HG02943 (cell line): ENCODE measurements at regions not wholly inside any gene's neighbourhood (a gene's known extent, or its start where the extent isn't known, plus 50 kb on each side); places are given as distances from the start of the nearest gene placed in this dataset.
"Not testable (repeated sequence)": the region's sequence is repeated elsewhere in the genome, so short reads cannot be mapped to it uniquely, and the experiment has no call there.

Experiments
- ATAC-seq: cut with Tn5 transposase; IDR thresholded peaks from one replicate; pipeline ENCODE4 v1.9.1; 2021; ENCODE audit warnings: mild to moderate bottlenecking, low read depth, moderate library complexity; ENCODE audit not compliant: unreplicated experiment

- no peak for ATAC-seq
Observed at GRCh38 chr2:65775839-65776238, 343.4 kb upstream of the SPRED2 start.

- no peak for ATAC-seq
Observed at GRCh38 chr2:65767946-65768345, 335.5 kb upstream of the SPRED2 start.

- no peak for ATAC-seq
Observed at GRCh38 chr2:65766768-65767267, 334.4 kb upstream of the SPRED2 start.

- ATAC-seq: no peak
Observed at GRCh38 chr2:65765376-65765775, 333.0 kb upstream of the SPRED2 start.

GRCh38 chr2:65762068-65762467, 329.7 kb upstream of the SPRED2 start:
- no peak for ATAC-seq

- ATAC-seq: no peak
Observed at GRCh38 chr2:65754219-65754618, 321.8 kb upstream of the SPRED2 start.

GRCh38 chr2:65751408-65751807, 319.0 kb upstream of the SPRED2 start:
- no peak for ATAC-seq

- no peak for ATAC-seq
Observed at GRCh38 chr2:65749545-65749944, 317.1 kb upstream of the SPRED2 start.

- ATAC-seq: not testable (repeated sequence)
Observed at GRCh38 chr2:65747875-65748274, 315.5 kb upstream of the SPRED2 start.

GRCh38 chr2:65746931-65747675, 314.7 kb upstream of the SPRED2 start:
- no peak for ATAC-seq

GRCh38 chr2:65744477-65745200, 312.2 kb upstream of the SPRED2 start:
- no peak for ATAC-seq

- no peak for ATAC-seq
Observed at GRCh38 chr2:65742977-65743376, 310.6 kb upstream of the SPRED2 start.

GRCh38 chr2:65739927-65740326, 307.5 kb upstream of the SPRED2 start:
- ATAC-seq: no peak

GRCh38 chr2:65737452-65738011, 305.1 kb upstream of the SPRED2 start:
- no peak for ATAC-seq

- ATAC-seq: no peak
Observed at GRCh38 chr2:65731476-65731875, 299.1 kb upstream of the SPRED2 start.

- ATAC-seq: no peak
Observed at GRCh38 chr2:65730186-65730585, 297.8 kb upstream of the SPRED2 start.

- no peak for ATAC-seq
Observed at GRCh38 chr2:65729246-65729645, 296.8 kb upstream of the SPRED2 start.

GRCh38 chr2:65728477-65729180, 296.2 kb upstream of the SPRED2 start:
- no peak for ATAC-seq

GRCh38 chr2:65727816-65728215, 295.4 kb upstream of the SPRED2 start:
- no peak for ATAC-seq

- no peak for ATAC-seq
Observed at GRCh38 chr2:65727381-65727780, 295.0 kb upstream of the SPRED2 start.

GRCh38 chr2:65724752-65725151, 292.4 kb upstream of the SPRED2 start:
- ATAC-seq: no peak
